Smooth muscle cell (in vitro differentiated cells): ENCODE measurements at regions not wholly inside any gene's neighbourhood (a gene's known extent, or its start where the extent isn't known, plus 50 kb on each side); places are given as distances from the start of the nearest gene placed in this dataset.
"Not testable (repeated sequence)": the region's sequence is repeated elsewhere in the genome, so short reads cannot be mapped to it uniquely, and the experiment has no call there.

Experiments
- DNase-seq: peaks from one replicate; lab custom pipeline; 2025; ENCODE audit not compliant: unreplicated experiment; lab: John Stamatoyannopoulos, UW
- H2AFZ ChIP-seq: fragments of 200-600 bp; sonication (generic); 2 replicates; pipeline ENCODE4 v1.6.0; 2016; ENCODE audit warnings: antibody characterized with exemption, low read depth, mild to moderate bottlenecking
- H3F3A ChIP-seq: fragments of 200-600 bp; sonication (generic); 2 replicates; pipeline ENCODE4 v1.6.0; 2017; ENCODE audit warnings: antibody characterized with exemption, low read depth
- H3K27ac ChIP-seq: fragments of 200-600 bp; sonication (generic); 2 replicates; pipeline ENCODE4 v1.5.1; 2016; ENCODE audit warnings: low read depth, mild to moderate bottlenecking
- H3K27me3 ChIP-seq: fragments of 200-600 bp; sonication (generic); 2 replicates; pipeline ENCODE4 v1.6.1; 2016; ENCODE audit warnings: low read depth, mild to moderate bottlenecking
- H3K36me3 ChIP-seq: fragments of 200-600 bp; sonication (generic); 2 replicates; pipeline ENCODE4 v1.5.1; 2016; ENCODE audit warnings: low read depth
- H3K4me1 ChIP-seq: fragments of 200-600 bp; sonication (generic); 2 replicates; pipeline ENCODE4 v1.5.1; 2016; ENCODE audit warnings: low read depth
- H3K4me2 ChIP-seq: fragments of 200-600 bp; sonication (generic); 2 replicates; pipeline ENCODE4 v1.6.0; 2016; ENCODE audit warnings: mild to moderate bottlenecking
- H3K4me3 ChIP-seq: fragments of 200-600 bp; sonication (generic); 2 replicates; pipeline ENCODE4 v1.5.1; 2016; ENCODE audit warnings: mild to moderate bottlenecking
- H3K79me2 ChIP-seq: fragments of 200-600 bp; sonication (generic); 2 replicates; pipeline ENCODE4 v1.6.0; 2016; ENCODE audit warnings: low read depth, mild to moderate bottlenecking
- H3K9ac ChIP-seq: fragments of 200-600 bp; sonication (generic); 2 replicates; pipeline ENCODE4 v1.6.0; 2016; ENCODE audit warnings: low read depth
- H3K9me3 ChIP-seq: fragments of 200-600 bp; sonication (generic); replicated peaks from 2 replicates; pipeline ENCODE4 v1.5.1; 2016; ENCODE audit warnings: low read depth
- H4K20me1 ChIP-seq: fragments of 200-600 bp; sonication (generic); 2 replicates; pipeline ENCODE4 v1.6.0; 2016; ENCODE audit warnings: low read depth
- WGBS: methylation state at CpG from one replicate; pipeline ENCODE4 v1.1.7; 2016; ENCODE audit warnings: low lambda C conversion rate; 5-methylcytosine and 5-hydroxymethylcytosine counted together

- not testable (repeated sequence) for H3K9me3 ChIP-seq, H3K79me2 ChIP-seq, DNase-seq, H3K9ac ChIP-seq, H4K20me1 ChIP-seq, H3K4me1 ChIP-seq, H3K36me3 ChIP-seq, H3K27me3 ChIP-seq, H3F3A ChIP-seq
- 37% methylated on average over 8 of the region's 10 CpGs for WGBS
- Histone ChIP-seq H3K27ac (peak overlapping the region; percentile 91), H3K4me2 (peak overlapping the region; percentile 83), H3K4me3 (peak overlapping the region; percentile 60), H2AFZ (peak overlapping the region; percentile 86)
These were observed 51.7 kb downstream of the PPIAL4C start for GRCh38 chr1:149635290-149635899.

GRCh38 chr1:149636286-149637122 lies 52.9 kb downstream of the PPIAL4C start:
- peak overlapping the region; percentile 83 for H3K4me2 ChIP-seq
- DNase-seq = peak; percentile 69
- not testable (repeated sequence) for H3F3A ChIP-seq, H3K79me2 ChIP-seq, H3K9me3 ChIP-seq, H3K36me3 ChIP-seq, H3K4me1 ChIP-seq, H3K27me3 ChIP-seq, H4K20me1 ChIP-seq
- H3K4me3 ChIP-seq = peak overlapping the region; percentile 60
- WGBS = 1% methylated on average over 40 of the region's 41 CpGs
- H2AFZ ChIP-seq = peak overlapping the region; percentile 87
- peak overlapping the region; percentile 91 for H3K27ac ChIP-seq
- peak overlapping the region; percentile 96 for H3K9ac ChIP-seq

GRCh38 chr1:149638481-149638880 lies 54.8 kb downstream of the PPIAL4C start:
- H3K27ac ChIP-seq, H3K9me3 ChIP-seq, H4K20me1 ChIP-seq, H3K4me1 ChIP-seq, H3F3A ChIP-seq, DNase-seq, H2AFZ ChIP-seq, H3K36me3 ChIP-seq, H3K9ac ChIP-seq, H3K4me2 ChIP-seq, H3K79me2 ChIP-seq, H3K27me3 ChIP-seq, H3K4me3 ChIP-seq: not testable (repeated sequence)
- WGBS = 94% methylated on average over 8 of the region's 8 CpGs

- H4K20me1 ChIP-seq, H2AFZ ChIP-seq, H3K4me3 ChIP-seq, H3K27ac ChIP-seq, DNase-seq, H3K4me1 ChIP-seq, H3K27me3 ChIP-seq, H3F3A ChIP-seq, H3K4me2 ChIP-seq, H3K9ac ChIP-seq, H3K36me3 ChIP-seq, H3K9me3 ChIP-seq, H3K79me2 ChIP-seq: not testable (repeated sequence)
- whole genome bisulfite sequencing = 94% methylated on average over 27 of the region's 31 CpGs
These were observed 55.4 kb downstream of the PPIAL4C start for GRCh38 chr1:149638901-149639658.

GRCh38 chr1:149641179-149641578 lies 57.5 kb downstream of the PPIAL4C start:
- not testable (repeated sequence) for H4K20me1 ChIP-seq, H3K4me1 ChIP-seq, H3K4me3 ChIP-seq, H2AFZ ChIP-seq, H3K79me2 ChIP-seq, DNase-seq, H3K9me3 ChIP-seq, H3K4me2 ChIP-seq, H3F3A ChIP-seq, H3K27me3 ChIP-seq, H3K9ac ChIP-seq, H3K36me3 ChIP-seq, H3K27ac ChIP-seq
- 80% methylated on average over 4 of the region's 4 CpGs for WGBS

- not testable (repeated sequence) for H3K4me2 ChIP-seq, H3K36me3 ChIP-seq, H3K4me1 ChIP-seq, H3K27me3 ChIP-seq, H3K9me3 ChIP-seq, DNase-seq, H3K9ac ChIP-seq, H3F3A ChIP-seq, H4K20me1 ChIP-seq, H3K79me2 ChIP-seq, H3K4me3 ChIP-seq, H2AFZ ChIP-seq, H3K27ac ChIP-seq
- WGBS = 5% methylated on average over 1 of the region's 1 CpG
These were observed 61.2 kb downstream of the PPIAL4C start for GRCh38 chr1:149644818-149645217.

- not testable (repeated sequence) for H3K27ac ChIP-seq, H3F3A ChIP-seq, H3K27me3 ChIP-seq, H4K20me1 ChIP-seq, H3K9me3 ChIP-seq, H3K4me1 ChIP-seq, H3K79me2 ChIP-seq, DNase-seq, H3K36me3 ChIP-seq, H3K9ac ChIP-seq
- Histone ChIP-seq H3K4me2 (peak overlapping the region; percentile 88), H3K4me3 (peak overlapping the region; percentile 56), H2AFZ (peak overlapping the region; percentile 79)
- WGBS = 5% methylated on average over 27 of the region's 37 CpGs
These were observed 62.8 kb downstream of the PPIAL4C start for GRCh38 chr1:149646360-149647017.

GRCh38 chr1:149647018-149647373 lies 63.3 kb downstream of the PPIAL4C start:
- 16% methylated on average over 16 of the region's 20 CpGs for WGBS
- peak overlapping the region; percentile 79 for H2AFZ ChIP-seq
- H3K27ac ChIP-seq, H3K79me2 ChIP-seq, H3K36me3 ChIP-seq, H3K27me3 ChIP-seq, H3K9me3 ChIP-seq, H3K4me1 ChIP-seq, H3F3A ChIP-seq, H3K9ac ChIP-seq, DNase-seq, H4K20me1 ChIP-seq: not testable (repeated sequence)
- H3K4me3 ChIP-seq = peak overlapping the region; percentile 56
- peak overlapping the region; percentile 88 for H3K4me2 ChIP-seq
